ENCODE measurements at regions not wholly inside any gene's neighbourhood (a gene's known extent, or its start where the extent isn't known, plus 50 kb on each side); places are given as distances from the start of the nearest gene placed in this dataset.

DNA sequence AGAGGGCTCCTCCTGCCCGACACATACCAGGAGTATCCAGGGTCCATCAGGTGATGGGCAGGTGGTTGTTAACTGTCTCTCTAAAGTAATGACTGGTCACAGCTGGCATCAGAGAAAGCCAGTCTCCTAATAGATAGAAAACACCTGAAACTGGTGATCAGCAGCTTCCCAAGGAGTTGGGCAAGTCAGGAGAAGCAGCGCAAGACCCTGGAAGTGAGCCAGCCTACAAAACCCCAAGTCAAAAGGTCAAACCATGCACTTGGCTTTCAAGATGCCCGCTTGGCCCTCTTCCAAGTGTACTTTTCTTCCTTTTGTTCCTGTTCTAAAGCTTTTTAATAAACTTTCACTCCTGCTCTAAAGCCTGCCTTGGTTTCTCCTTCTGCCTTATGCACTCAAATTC, 815.2 kb downstream of the DCDC2C start:
- TF ChIP-seq, protein P1, sequence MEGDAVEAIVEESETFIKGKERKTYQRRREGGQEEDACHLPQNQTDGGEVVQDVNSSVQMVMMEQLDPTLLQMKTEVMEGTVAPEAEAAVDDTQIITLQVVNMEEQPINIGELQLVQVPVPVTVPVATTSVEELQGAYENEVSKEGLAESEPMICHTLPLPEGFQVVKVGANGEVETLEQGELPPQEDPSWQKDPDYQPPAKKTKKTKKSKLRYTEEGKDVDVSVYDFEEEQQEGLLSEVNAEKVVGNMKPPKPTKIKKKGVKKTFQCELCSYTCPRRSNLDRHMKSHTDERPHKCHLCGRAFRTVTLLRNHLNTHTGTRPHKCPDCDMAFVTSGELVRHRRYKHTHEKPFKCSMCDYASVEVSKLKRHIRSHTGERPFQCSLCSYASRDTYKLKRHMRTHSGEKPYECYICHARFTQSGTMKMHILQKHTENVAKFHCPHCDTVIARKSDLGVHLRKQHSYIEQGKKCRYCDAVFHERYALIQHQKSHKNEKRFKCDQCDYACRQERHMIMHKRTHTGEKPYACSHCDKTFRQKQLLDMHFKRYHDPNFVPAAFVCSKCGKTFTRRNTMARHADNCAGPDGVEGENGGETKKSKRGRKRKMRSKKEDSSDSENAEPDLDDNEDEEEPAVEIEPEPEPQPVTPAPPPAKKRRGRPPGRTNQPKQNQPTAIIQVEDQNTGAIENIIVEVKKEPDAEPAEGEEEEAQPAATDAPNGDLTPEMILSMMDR (IDR thresholded peaks at IDR 0.05; ENCODE audit: low read depth, low read length), result no peak

DNA sequence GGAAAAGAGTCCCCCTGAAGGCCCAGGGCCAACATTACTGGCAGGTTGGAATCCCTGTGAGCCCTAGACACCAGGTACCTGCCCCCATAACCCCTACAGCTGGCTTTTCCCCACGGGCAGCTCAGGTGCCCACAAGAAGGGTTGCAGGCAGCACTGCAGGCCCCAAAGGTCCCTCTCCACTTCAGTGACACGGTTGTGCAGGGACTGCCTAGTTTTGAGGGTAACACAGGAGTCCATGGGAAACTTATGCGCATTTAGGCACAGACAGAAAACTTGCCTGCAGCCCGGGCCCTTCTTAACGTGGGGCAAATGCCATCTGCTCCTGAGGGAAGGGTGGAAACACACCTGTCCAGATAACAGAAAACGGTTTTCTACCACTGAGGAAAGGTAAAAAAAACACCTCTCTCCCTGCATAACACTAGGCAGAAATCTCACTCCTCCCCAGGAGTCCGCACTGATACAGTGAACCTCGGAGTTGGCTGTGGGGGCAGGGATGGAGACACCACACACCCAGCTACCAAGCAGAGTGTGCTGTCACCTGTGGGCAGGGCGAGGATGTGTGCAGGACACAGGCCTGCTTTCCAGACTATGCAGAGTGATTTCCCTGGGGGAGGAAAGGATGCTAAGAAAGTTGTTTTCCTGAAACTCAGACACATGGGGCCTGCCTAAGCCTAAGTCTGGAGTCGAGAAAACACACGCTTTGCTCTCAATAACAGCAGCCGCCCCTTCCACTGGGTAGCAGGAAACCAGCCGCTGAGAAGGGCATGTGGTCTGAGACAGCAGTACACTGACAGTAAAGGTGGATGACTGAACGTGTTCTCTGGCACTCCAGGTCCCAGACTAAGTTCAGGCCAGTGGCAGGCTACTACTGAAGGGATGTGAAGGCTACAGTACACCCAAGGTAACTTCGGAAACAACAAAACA, 819.4 kb downstream of the DCDC2C start:
- no peak for DNase-seq
- no peaks in the 10 kb centered on the region for H3K36me3 ChIP-seq
- H3K27ac ChIP-seq, result no peak overlapping the region
- TF ChIP-seq, protein P1 (IDR thresholded peaks at IDR 0.05; ENCODE audit: low read depth, low read length), result no peak
- no peak overlapping the region for H3K4me3 ChIP-seq (ENCODE audit: low read depth, low read length)
- H3K27me3 ChIP-seq (ENCODE audit: insufficient read depth, low read depth, severe bottlenecking), result no peaks in the 10 kb centered on the region
- H3K9me3 ChIP-seq (ENCODE audit: severe bottlenecking), result no peaks in the 10 kb centered on the region

More for the DNA sequence above, 815.2 kb downstream of the DCDC2C start:
- no peaks in the 10 kb centered on the region for H3K9me3 ChIP-seq (ENCODE audit: severe bottlenecking)
- H3K27me3 ChIP-seq (ENCODE audit: insufficient read depth, low read depth, severe bottlenecking), result no peaks in the 10 kb centered on the region
- DNase-seq, result no peak
- H3K4me3 ChIP-seq (ENCODE audit: low read depth, low read length), result no peak overlapping the region
- no peaks in the 10 kb centered on the region for H3K36me3 ChIP-seq
- H3K27ac ChIP-seq, result no peak overlapping the region

DNA sequence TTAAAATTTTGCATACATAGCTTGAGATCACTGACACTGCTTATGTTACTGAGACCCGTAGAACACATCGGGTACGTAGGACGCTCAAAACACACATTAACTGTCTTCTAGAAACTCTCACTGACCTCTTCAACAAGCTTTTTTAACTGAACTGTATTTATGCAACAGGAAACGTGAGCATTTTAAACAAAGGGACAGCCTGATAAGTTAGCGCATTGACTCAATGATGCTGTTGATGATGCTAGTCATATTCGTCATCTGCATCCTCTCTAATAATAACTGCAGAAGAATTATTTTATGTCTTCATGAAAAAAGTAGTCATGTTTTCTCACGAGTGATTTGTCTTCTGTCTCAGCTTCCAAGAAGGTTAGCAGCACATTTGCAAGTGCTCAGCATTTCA, 824.0 kb downstream of the DCDC2C start:
- no peaks in the 10 kb centered on the region for H3K27me3 ChIP-seq (ENCODE audit: insufficient read depth, low read depth, severe bottlenecking)
- H3K36me3 ChIP-seq, result no peaks in the 10 kb centered on the region
- no peak overlapping the region for H3K27ac ChIP-seq
- TF ChIP-seq, protein P1 (IDR thresholded peaks at IDR 0.05; ENCODE audit: low read depth, low read length), result no peak
- no peak overlapping the region for H3K4me3 ChIP-seq (ENCODE audit: low read depth, low read length)
- no peaks in the 10 kb centered on the region for H3K9me3 ChIP-seq (ENCODE audit: severe bottlenecking)
- DNase-seq, result no peak

DNA sequence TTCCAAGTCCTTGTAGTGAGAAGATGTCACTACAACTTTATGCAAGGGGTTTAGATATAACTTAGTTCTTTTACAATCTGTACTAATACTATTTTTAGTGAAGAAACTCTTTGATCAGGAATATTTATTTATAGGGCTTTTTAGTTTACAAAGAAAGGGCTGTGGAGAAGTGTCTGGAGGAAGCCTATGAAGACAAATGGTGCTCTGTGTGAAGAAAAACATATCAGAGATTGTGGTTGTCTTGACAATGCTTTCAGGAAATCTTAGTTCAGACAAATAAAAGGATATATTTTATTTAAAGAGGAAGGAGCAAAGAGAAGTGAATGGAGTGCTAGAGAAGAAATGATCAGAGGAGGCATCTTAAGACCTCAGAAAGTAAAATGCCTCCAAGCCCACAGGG, 824.9 kb downstream of the DCDC2C start:
- TF ChIP-seq, protein P1 (IDR thresholded peaks at IDR 0.05; ENCODE audit: low read depth, low read length), result no peak
- Histone ChIP-seq H3K36me3 (no peaks in the 10 kb centered on the region), H3K4me3 (ENCODE audit: low read depth, low read length) (no peak overlapping the region), H3K27me3 (ENCODE audit: insufficient read depth, low read depth, severe bottlenecking) (no peaks in the 10 kb centered on the region), H3K9me3 (ENCODE audit: severe bottlenecking) (no peaks in the 10 kb centered on the region), H3K27ac (no peak overlapping the region)
- DNase-seq, result no peak

DNA sequence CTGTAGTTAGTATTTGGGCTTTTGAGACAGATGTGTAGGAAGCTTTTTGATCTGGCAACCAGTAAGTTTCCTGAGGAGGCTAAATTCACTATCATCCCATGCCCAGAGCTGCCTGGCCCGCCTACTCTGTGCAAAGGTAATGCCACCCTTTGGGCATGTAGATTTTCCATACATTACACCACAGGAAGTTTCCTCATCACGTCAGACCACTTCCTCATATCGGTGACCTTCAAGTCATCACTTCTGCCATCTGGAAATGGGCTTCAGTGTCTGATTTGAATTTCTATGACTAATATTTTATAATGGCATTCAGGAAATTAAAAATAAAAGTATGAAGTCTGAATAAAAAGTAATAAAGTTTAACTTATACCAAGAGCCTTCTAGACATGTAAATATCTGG, 825.4 kb downstream of the DCDC2C start:
- no peaks in the 10 kb centered on the region for H3K9me3 ChIP-seq (ENCODE audit: severe bottlenecking)
- no peaks in the 10 kb centered on the region for H3K27me3 ChIP-seq (ENCODE audit: insufficient read depth, low read depth, severe bottlenecking)
- H3K27ac ChIP-seq, result no peak overlapping the region
- no peak overlapping the region for H3K4me3 ChIP-seq (ENCODE audit: low read depth, low read length)
- DNase-seq, result no peak
- no peaks in the 10 kb centered on the region for H3K36me3 ChIP-seq
- TF ChIP-seq, protein P1 (IDR thresholded peaks at IDR 0.05; ENCODE audit: low read depth, low read length), result no peak

Measured in WERI-Rb-1 (cell line).